ENCODE measurements at regions not wholly inside any gene's neighbourhood (a gene's known extent, or its start where the extent isn't known, plus 50 kb on each side); places are given as distances from the start of the nearest gene placed in this dataset.
A peak's percentile ranks its signal among the peaks of the same experiment; 100 is the strongest.
"Not testable (repeated sequence)": the region's sequence is repeated elsewhere in the genome, so short reads cannot be mapped to it uniquely, and the experiment has no call there.

- DNase-seq, result no peak
Observed at GRCh38 chr2:18304849-18305248, 255.6 kb downstream of the RDH14 start.

DNA sequence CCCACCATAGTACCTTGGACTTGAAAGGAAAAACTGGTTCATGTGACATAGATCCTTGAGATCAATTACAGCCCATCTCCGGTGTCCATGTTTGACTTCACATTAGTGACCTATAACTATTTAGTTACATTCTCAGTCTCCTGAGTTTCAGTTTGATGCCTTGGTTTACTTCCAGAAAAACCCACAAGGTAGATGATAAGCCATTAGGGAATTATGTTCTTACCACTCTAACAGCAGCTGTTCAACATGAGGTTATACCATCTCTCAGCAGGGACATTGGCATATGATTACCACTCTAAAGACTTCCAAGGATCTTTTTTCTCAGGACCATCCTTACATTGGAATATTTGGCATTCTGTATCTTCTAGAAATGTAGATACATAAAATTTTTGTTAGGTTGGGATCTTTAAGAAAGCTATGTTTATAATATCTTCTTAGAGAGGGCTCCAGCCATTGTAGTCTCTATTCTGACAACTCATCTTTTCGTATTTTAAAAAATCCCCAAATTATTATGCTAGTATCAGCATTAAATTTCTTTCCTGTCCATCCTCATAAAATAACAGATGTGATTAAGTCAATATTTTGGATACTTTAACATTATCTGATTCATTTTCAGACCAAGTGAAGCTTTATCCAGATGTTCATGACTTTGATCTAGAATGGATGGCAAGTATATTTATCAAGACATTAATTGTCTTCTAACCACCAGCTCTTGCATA, 258.9 kb downstream of the RDH14 start:
- DNase-seq, result no peak

- DNase-seq, result no peak
Observed at GRCh38 chr2:18299423-18300212, 260.8 kb downstream of the RDH14 start.

GRCh38 chr2:18297534-18298058, 262.9 kb downstream of the RDH14 start:
- no peak for DNase-seq

DNA sequence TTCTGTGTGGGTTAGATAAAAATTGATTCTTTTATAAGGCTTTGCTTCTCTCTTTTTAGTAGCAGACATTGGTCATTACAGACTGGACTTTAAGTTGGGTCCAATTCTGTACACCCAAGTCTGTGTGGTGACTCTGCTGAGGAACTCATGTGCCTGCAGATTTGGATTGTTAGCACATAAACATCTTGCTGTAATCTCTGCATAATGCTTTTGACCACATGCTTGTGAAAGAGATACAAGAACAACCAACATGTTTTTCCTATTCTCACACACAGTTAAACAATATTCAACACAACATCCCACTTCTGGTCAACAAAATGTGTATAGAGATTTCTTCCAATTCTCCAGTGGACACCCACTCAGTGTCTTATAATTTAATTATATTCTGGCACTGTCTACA, 270.1 kb downstream of the RDH14 start:
- DNase-seq, result no peak

- no peak for DNase-seq
Observed at GRCh38 chr2:18286897-18287296, 273.6 kb downstream of the RDH14 start.

GRCh38 chr2:18284331-18284730, 276.1 kb downstream of the RDH14 start:
- DNase-seq, result no peak

- DNase-seq, result no peak
Observed at GRCh38 chr2:18282026-18282425, 278.4 kb downstream of the RDH14 start.

- no peak for DNase-seq
Observed at GRCh38 chr2:18276583-18277075, 283.8 kb downstream of the RDH14 start.

GRCh38 chr2:18273205-18273604, 287.2 kb downstream of the RDH14 start:
- no peak for DNase-seq

- no peak for DNase-seq
Observed at GRCh38 chr2:18272148-18272494, 288.3 kb downstream of the RDH14 start.

GRCh38 chr2:18271370-18272147, 288.9 kb downstream of the RDH14 start:
- DNase-seq, result no peak

DNA sequence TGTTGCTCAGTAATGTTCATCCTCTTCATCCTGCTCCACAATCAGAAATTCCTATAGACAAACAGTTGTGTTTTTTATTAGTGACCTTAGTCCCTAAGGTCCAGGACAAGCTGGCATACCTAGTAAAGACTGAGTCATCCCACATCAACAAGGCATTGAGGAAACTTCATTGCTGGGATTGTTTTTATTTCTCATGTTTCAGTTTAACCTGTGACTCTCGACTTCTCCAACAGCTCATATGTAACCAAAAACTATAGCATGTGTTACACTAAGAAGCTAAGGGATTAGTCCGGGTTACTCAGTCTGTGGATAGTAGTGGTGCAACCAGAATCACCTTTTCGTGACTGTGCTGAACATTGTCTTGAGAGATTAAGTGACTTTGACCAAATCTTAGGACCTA, 292.1 kb downstream of the RDH14 start:
- no peak for DNase-seq

DNA sequence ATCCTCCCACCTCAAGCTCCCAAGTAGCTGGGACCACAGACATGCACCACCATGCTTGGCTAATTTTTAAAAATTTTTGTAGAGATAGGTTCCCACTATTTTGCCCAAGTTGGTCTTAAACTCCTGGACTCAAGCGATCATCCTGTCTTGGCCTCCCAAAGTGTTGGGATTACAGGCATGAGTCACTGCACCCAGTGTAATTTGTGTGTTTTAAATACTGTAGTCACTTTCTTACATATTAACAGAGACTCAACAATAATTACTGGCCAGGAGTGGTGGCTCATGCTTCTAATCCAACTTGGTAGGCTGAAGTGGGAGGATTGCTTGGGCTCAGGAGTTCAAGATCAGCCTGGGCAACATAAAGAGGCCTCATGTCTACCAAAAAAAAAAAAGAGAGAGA, 293.0 kb downstream of the RDH14 start:
- DNase-seq, result no peak

GRCh38 chr2:18266699-18267098, 293.8 kb downstream of the RDH14 start:
- not testable (repeated sequence) for DNase-seq

DNA sequence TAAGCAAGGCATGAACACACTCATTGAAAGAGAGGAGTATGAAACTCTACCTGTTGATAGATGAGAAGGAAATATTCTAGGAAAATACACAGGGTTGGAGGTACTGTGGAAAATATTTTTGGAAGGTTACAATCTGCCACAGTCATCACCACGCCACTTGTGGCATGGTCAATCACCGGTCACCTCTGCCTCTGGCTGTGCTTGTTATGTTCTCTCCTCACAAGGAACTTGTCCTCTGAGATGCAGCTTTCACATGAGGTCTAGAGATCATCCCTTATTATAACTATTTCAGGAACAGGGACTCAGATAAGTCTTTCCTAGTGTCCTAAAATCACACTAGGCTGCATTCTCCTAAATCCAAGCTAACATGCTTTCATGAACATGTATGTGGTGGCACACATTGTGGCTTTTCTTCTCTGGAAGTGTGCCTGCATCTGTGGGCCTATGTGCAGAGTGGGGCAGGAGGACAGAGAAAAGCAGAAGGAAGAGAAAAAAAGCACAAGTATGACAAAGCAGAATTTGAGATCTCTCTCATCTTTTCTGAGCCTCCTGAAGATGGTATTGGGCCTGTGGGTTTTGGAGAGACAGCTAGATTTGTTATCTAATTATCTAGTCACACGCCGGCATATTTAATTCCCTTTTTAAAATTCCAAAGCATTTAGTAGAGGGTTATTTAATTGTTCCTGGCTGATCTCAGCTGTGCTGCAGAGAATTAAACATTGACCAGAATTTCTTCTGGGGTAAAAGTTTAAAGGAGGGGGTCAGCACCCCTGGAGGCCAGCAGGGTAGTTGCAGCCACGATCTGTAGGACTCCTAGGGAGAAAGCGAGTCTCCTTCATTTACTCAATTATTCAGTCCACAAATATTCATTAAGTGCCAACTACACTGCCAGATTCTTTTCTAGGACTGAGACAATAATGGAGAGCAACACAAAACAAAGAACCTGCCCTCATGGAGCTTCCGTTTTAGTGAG, 294.6 kb downstream of the RDH14 start:
- no peak for DNase-seq

DNA sequence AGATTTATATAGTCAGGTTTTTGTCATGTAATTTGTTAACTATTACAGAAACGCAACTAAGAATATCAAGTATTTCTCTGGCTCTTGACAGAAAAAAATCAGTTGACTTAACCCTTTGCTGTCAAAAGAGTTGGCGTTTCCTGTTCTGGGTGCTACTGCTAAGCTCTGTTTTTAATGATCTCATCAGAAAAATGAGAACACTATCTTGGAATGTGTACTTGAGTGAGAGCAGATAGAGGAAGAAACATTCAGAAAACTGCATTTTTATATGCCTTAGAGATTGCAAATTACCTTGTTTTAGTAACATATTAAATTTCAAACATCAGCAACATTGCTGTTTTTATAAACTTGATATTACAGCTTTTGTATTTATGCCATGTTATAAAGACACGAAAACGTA, 297.9 kb downstream of the RDH14 start:
- DNase-seq, result no peak

DNA sequence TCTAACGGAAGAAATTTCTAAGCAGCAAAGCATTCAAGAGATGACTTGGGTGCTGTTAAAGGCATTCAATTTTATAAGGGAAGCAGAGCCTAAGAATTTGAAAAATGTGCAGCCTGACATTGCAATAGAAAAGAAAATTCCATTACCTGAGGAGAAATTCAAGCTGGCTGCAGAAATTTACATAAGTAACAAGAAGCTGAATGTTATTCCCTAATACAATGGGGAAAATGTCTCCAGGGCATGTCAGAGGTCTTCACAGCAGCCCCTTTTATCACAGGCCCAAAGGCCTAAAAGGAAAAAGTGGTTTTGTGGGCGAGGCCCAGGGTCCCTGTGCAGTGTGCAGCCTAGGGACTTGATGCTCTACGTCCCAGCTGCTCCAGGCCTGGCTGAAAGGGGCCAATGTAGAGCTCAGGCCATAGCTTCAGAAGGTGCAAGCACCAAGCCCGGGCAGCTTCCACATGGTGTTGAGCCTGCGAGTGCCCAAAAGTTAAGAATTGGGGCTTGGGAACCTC, 306.7 kb downstream of the RDH14 start:
- no peak for DNase-seq

DNA sequence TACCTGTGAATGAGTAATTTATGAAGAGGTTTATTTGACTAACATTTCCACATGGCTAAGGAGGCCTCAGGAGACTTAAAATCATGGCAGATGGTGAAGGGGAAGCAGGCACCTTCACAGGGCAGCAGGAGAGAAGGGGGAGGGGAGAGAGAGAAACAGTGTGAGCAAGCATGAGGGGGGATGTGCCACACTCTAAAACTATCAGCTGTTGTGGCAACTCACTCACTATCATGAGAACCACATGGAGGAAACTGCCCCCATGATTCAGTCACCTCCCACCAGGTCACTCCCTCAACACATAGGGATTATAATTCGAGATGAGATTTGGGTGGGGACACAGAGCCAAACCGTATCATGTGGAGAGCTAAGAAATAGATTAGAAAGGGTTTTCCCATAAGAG, 309.0 kb downstream of the RDH14 start:
- DNase-seq, result no peak

DNA sequence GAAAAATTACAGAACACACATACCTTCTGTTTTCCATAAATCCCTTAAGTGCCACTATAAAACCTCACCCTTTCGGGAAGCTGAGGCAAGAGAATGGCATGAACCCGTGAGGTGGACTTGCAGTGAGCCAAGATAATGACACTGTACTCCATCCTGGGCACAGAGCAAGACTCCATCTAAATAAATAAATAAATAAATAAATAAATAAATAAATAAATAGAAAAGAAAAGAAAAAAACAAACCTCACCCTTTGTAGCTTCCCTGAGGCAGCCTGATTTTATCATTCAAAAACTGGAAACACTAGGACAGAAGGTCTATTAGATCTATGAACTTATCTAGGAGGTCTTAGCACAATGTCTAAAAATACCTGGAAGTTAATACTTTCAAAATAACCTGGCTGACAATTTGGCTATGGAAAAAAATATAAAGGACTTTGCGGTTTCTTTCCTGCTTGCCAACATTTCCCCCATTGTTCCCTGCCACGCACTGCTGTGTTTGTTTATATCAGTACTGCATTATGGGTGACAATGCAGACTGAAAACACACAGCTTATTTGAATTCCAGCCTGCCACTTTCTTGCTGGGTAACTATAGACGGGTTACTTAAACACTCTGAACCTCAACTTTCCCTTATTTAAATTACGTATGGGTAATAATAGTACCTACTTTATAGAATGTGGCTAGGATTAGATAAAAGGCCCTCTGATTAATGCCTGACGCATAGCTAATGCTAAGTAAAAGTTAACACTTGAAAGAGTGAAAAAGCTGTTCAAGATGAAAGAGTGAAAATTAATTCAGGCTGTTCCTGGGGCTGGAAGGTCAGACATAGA, 313.0 kb downstream of the RDH14 start:
- peak; percentile 60 for DNase-seq

DNA sequence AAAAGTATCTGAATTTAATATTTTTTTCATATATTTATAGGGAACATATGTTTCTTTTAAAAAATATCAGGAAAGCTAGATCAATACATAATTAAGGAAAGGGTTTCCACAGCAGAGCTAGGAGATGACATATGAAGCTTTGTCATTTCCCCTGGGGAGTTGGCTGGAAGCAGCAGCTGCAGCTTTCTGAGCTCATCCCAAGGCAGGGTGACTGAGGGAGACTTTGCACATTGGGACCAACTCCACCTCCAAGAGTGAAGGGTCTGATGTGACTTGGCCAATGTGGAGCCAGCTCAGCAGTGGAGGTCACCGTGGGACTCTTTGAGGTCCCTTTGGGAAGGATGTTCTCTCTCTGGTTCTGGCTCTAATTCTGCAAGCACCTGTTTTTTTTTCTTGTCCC, 315.1 kb downstream of the RDH14 start:
- no peak for DNase-seq

Measured in NCI-H2029 (cell line).